Right lobe of liver (tissue), 4 donors: ENCODE measurements at regions not wholly inside any gene's neighbourhood (a gene's known extent, or its start where the extent isn't known, plus 50 kb on each side); places are given as distances from the start of the nearest gene placed in this dataset.

ENCODE experiments used
- POLR2A ChIP-seq: fragments of 450-650 bp; IDR thresholded peaks from one replicate; pipeline ENCODE4 v1.6.1; 2017; ENCODE audit warnings: antibody characterized with exemption, mild to moderate bottlenecking
- TF ChIP-seq, protein P1 (sequence below), 4 donors: fragments of 200-600 bp in 3 of 4; fragments of 450-650 bp in 1 of 4; IDR thresholded peaks; one replicate each; pipeline versions ENCODE4 v1.5.1 to v1.8.0; 2016 to 2022; ENCODE audit warnings: antibody characterized with exemption in 4 of 4, mild to moderate bottlenecking in 2 of 4
- donor health status: DM: no; HTN: no; CAD: no.
- donor health status: DM: no; HTN: no; CAD: no.
- donor health status: DM: no; HTN: yes; CAD: no.

DNA sequence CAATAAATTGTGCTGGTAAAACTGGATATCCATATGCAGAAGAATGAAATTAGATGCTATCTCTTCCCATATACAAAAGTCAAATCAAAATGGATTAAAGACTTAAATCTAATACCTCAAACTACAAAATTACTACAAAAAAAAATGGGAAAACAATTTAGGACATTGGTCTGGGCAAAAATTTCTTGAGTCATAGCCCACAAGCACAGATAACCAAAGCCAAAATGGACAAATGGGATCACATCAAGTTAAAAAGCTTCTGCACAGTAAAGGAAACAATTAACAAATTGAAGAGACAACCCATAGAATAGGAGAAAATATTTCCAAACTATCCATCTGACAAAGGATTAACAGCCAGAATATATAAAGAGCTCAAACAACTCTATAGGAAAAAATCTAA, 264.6 kb downstream of the NUAK1 start:
- TF ChIP-seq, protein P1, sequence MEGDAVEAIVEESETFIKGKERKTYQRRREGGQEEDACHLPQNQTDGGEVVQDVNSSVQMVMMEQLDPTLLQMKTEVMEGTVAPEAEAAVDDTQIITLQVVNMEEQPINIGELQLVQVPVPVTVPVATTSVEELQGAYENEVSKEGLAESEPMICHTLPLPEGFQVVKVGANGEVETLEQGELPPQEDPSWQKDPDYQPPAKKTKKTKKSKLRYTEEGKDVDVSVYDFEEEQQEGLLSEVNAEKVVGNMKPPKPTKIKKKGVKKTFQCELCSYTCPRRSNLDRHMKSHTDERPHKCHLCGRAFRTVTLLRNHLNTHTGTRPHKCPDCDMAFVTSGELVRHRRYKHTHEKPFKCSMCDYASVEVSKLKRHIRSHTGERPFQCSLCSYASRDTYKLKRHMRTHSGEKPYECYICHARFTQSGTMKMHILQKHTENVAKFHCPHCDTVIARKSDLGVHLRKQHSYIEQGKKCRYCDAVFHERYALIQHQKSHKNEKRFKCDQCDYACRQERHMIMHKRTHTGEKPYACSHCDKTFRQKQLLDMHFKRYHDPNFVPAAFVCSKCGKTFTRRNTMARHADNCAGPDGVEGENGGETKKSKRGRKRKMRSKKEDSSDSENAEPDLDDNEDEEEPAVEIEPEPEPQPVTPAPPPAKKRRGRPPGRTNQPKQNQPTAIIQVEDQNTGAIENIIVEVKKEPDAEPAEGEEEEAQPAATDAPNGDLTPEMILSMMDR (IDR thresholded peaks at IDR 0.05) = no peak
- no peak for TF ChIP-seq POLR2A
